IMR-90 (cell line): ENCODE measurements at regions not wholly inside any gene's neighbourhood (a gene's known extent, or its start where the extent isn't known, plus 50 kb on each side); places are given as distances from the start of the nearest gene placed in this dataset.

Experiments used
- ATAC-seq: fragments of 200-7000 bp; cut with Tn5 transposase; 2 replicates; pipeline ENCODE4 v1.9.1; 2020; ENCODE audit warnings: low read depth, mild to moderate bottlenecking, moderate library complexity
- BruUV-seq: library from RNA; stranded (reverse); fragments of 400-500 nt; replicated peaks from 2 replicates; lab custom pipeline; 2021; lab: Mats Ljungman, UMichigan
- CTCF ChIA-PET: fragments of 300-600 bp; formaldehyde crosslinking; extraction: SDS; loops from one replicate; lab custom pipeline; 2021; ENCODE audit warnings: antibody characterized with exemption; lab: Yijun Ruan, JAX
- POLR2A ChIA-PET: fragments of 300-600 bp; sonication (Branson Sonifier 250); formaldehyde crosslinking; loops from one replicate; lab custom pipeline; 2022; ENCODE audit warnings: antibody characterized with exemption; ENCODE audit not compliant: unreplicated experiment; lab: Charles Lee
- DNase-seq: peaks from one replicate; pipeline ENCODE4 v3.0.0; 2013
- H2AFZ ChIP-seq: replicated peaks from 2 replicates; pipeline ENCODE3; 2013; ENCODE audit warnings: low read length, mild to moderate bottlenecking; ENCODE audit not compliant: poor library complexity
- H2AK5ac ChIP-seq: 2 replicates; pipeline ENCODE4 v1.6.1; 2013; ENCODE audit warnings: low read depth, low read length, inconsistent platforms
- H2AK9ac ChIP-seq: replicated peaks from 2 replicates; pipeline ENCODE3; 2013; ENCODE audit warnings: mild to moderate bottlenecking, low read depth, low read length, moderate library complexity; ENCODE audit not compliant: poor library complexity
- H2BK120ac ChIP-seq: 2 replicates; pipeline ENCODE4 v1.6.1; 2013; ENCODE audit warnings: low read depth, low read length, inconsistent platforms
- H2BK15ac ChIP-seq: 3 replicates; pipeline ENCODE4 v1.6.1; 2013; ENCODE audit warnings: low read depth, low read length, inconsistent platforms
- H2BK20ac ChIP-seq: 2 replicates; pipeline ENCODE4 v1.6.1; 2013; ENCODE audit warnings: low read depth, mild to moderate bottlenecking, inconsistent platforms, low read length, moderate library complexity
- H2BK5ac ChIP-seq: 2 replicates; pipeline ENCODE4 v1.6.1; 2013; ENCODE audit warnings: mild to moderate bottlenecking, low read depth, low read length, inconsistent platforms; ENCODE audit not compliant: poor library complexity, severe bottlenecking
- H3K14ac ChIP-seq: replicated peaks from 2 replicates; pipeline ENCODE4 v1.6.1; 2013; ENCODE audit warnings: low read depth, low read length, inconsistent platforms
- H3K18ac ChIP-seq: 2 replicates; pipeline ENCODE4 v1.6.1; 2013; ENCODE audit warnings: low read depth, low read length, control low read depth
- H3K23ac ChIP-seq: 2 replicates; pipeline ENCODE4 v1.6.1; 2013; ENCODE audit warnings: low read depth, low read length, inconsistent platforms
- H3K27ac ChIP-seq: 2 replicates; pipeline ENCODE4 v1.5.1; 2013; ENCODE audit warnings: mild to moderate bottlenecking, control low read depth, low read length; ENCODE audit not compliant: insufficient read depth
- H3K27me3 ChIP-seq: 2 replicates; pipeline ENCODE4 v1.6.1; 2013; ENCODE audit warnings: low read length; ENCODE audit not compliant: control insufficient read depth, insufficient read depth
- H3K36me3 ChIP-seq: 2 replicates; pipeline ENCODE4 v1.6.1; 2013; ENCODE audit warnings: low read length, mixed read lengths; ENCODE audit not compliant: control insufficient read depth, insufficient read depth
- H3K4ac ChIP-seq: 2 replicates; pipeline ENCODE4 v1.6.1; 2013; ENCODE audit warnings: low read depth, low read length, inconsistent platforms
- H3K4me1 ChIP-seq: 2 replicates; pipeline ENCODE4 v1.6.1; 2013; ENCODE audit warnings: low read length, mixed read lengths; ENCODE audit not compliant: control insufficient read depth, insufficient read depth
- H3K4me2 ChIP-seq: 2 replicates; pipeline ENCODE4 v1.6.1; 2013; ENCODE audit warnings: low read depth, mild to moderate bottlenecking, control low read depth, low read length, moderate library complexity
- H3K4me3 ChIP-seq: 2 replicates; pipeline ENCODE4 v1.5.1; 2013; ENCODE audit warnings: low read depth, mild to moderate bottlenecking, control low read depth, low read length, moderate library complexity; ENCODE audit not compliant: insufficient read depth
- H3K56ac ChIP-seq: 2 replicates; pipeline ENCODE4 v1.6.1; 2013; ENCODE audit warnings: low read length, inconsistent platforms; ENCODE audit not compliant: insufficient read depth; ENCODE audit errors: extremely low read depth
- H3K79me1 ChIP-seq, 2 experiments: 2 replicates each; pipeline ENCODE4 v1.6.1; 2013; ENCODE audit warnings: low read length in 2 of 2, inconsistent platforms in 1 of 2, low read depth in 1 of 2
- H3K9ac ChIP-seq: 2 replicates; pipeline ENCODE4 v1.6.1; 2013; ENCODE audit warnings: low read depth, low read length, control low read depth
- H3K9me1 ChIP-seq: 2 replicates; pipeline ENCODE4 v1.6.1; 2013; ENCODE audit warnings: low read length, inconsistent platforms; ENCODE audit not compliant: insufficient read depth
- H3K9me3 ChIP-seq: 2 replicates; pipeline ENCODE4 v1.6.1; 2013; ENCODE audit warnings: low read length; ENCODE audit not compliant: control insufficient read depth, insufficient read depth
- H4K20me1 ChIP-seq: 2 replicates; pipeline ENCODE4 v1.6.1; 2013; ENCODE audit warnings: low read length, inconsistent platforms; ENCODE audit not compliant: insufficient read depth
- H4K5ac ChIP-seq: 2 replicates; pipeline ENCODE4 v1.6.1; 2013; ENCODE audit warnings: mild to moderate bottlenecking, low read depth, low read length, control low read depth
- H4K8ac ChIP-seq, 2 experiments: 2 replicates each; pipeline ENCODE4 v1.6.1; 2013; ENCODE audit warnings: low read depth in 2 of 2, low read length in 2 of 2, control low read depth in 1 of 2, inconsistent platforms in 1 of 2
- H4K91ac ChIP-seq: 2 replicates; pipeline ENCODE4 v1.6.1; 2013; ENCODE audit warnings: low read depth, low read length, inconsistent platforms; ENCODE audit not compliant: insufficient read depth
- CTCF ChIP-seq: conservative IDR thresholded peaks from 2 replicates; pipeline ENCODE4 v1.5.1; 2012; ENCODE audit warnings: mild to moderate bottlenecking, low read depth, low read length, improper control_type of control experiment
- ELK1 ChIP-seq: fragments of 150-350 bp; IDR thresholded peaks from 2 replicates; pipeline ENCODE4 v1.6.1; 2016; ENCODE audit warnings: low read depth, mild to moderate bottlenecking, low read length, moderate library complexity, borderline replicate concordance
- POLR2A ChIP-seq: IDR thresholded peaks from 2 replicates; pipeline ENCODE4 v1.6.1; 2012; ENCODE audit warnings: mild to moderate bottlenecking, low read depth, low read length
- RAD21 ChIP-seq: IDR thresholded peaks from 2 replicates; pipeline ENCODE4 v1.6.1; 2012; ENCODE audit warnings: low read length, improper control_type of control experiment
- SMC3 ChIP-seq: fragments of 150-350 bp; IDR thresholded peaks from 2 replicates; pipeline ENCODE4 v1.6.1; 2016; ENCODE audit warnings: low read depth, mild to moderate bottlenecking, antibody characterized with exemption, low read length, moderate library complexity
- WGBS, 2 experiments: methylation state at CpG; one replicate each; pipeline versions ENCODE4 v1.1.5 to v1.1.7; 2013; ENCODE audit warnings: missing lambda C conversion rate in 2 of 2; ENCODE audit not compliant: insufficient read length in 1 of 2; ENCODE audit errors: extremely low coverage in 2 of 2; 5-methylcytosine and 5-hydroxymethylcytosine counted together
- dilution Hi-C: fragments of 300-500 bp; cut with HindIII; formaldehyde crosslinking; loops from one replicate; pipeline ENCODE4 v1.14.3; 2018; ENCODE audit warnings: low sequenced_read_pairs; ENCODE audit not compliant: unreplicated experiment
- in situ Hi-C: fragments of 300-500 bp; cut with MboI; formaldehyde crosslinking; loops from 3 replicates; pipeline ENCODE4 v1.14.3; 2019; ENCODE audit warnings: low sequenced_read_pairs, inconsistent platforms, mixed read lengths
- intact Hi-C: fragments of 100-400 bp; cut with micrococcal nuclease; formaldehyde crosslinking; loops from 2 replicates; pipeline ENCODE4 v1.10.0; 2022

GRCh38 chr5:57764479-57765089, 282.0 kb upstream of the ACTBL2 start:
- no peak overlapping the region for H3K9ac ChIP-seq
- no peaks in the 10 kb centered on the region for H4K20me1 ChIP-seq
- no peaks in the 10 kb centered on the region for H3K27me3 ChIP-seq
- no peaks in the 10 kb centered on the region for H3K4me1 ChIP-seq
- no peak overlapping the region for H2AK9ac ChIP-seq
- H3K23ac ChIP-seq = no peak overlapping the region
- H4K5ac ChIP-seq = no peak overlapping the region
- DNase-seq = no peak
- no peak overlapping the region for H3K18ac ChIP-seq
- no peak overlapping the region for H3K27ac ChIP-seq
- 100% methylated on average over 1 of the region's 4 CpGs; no CpG with 5 or more reads in 1 of the 2 experiments for WGBS, 2 experiments
- no peak overlapping the region for H3K4me3 ChIP-seq
- no peak overlapping the region for H2AK5ac ChIP-seq
- no peak overlapping the region for H2AFZ ChIP-seq
- ChIA-PET POLR2A (no interaction called here), CTCF (no interaction called here)
- H3K56ac ChIP-seq = no peak overlapping the region
- TF ChIP-seq ELK1 = no peak
- TF ChIP-seq POLR2A = no peak
- TF ChIP-seq SMC3 = no peak
- TF ChIP-seq RAD21 = no peak
- TF ChIP-seq CTCF = no peak
- no peak overlapping the region for H3K14ac ChIP-seq
- in situ Hi-C loops = no loop called here
- dilution Hi-C loops = no loop called here
- no peak overlapping the region for H2BK20ac ChIP-seq
- intact Hi-C loops = no loop called here
- H2BK120ac ChIP-seq = no peak overlapping the region
- BruUV-seq = no TSS peak
- H3K79me1 ChIP-seq = no peaks in the 10 kb centered on the region
- H2BK5ac ChIP-seq = no peak overlapping the region
- H3K9me1 ChIP-seq = no peaks in the 10 kb centered on the region
- peak overlapping the region; percentile 64; the same call in 1 of the 3 replicates for H2BK15ac ChIP-seq
- no peaks in the 10 kb centered on the region for H3K9me3 ChIP-seq
- no peak overlapping the region for H3K4me2 ChIP-seq
- H3K36me3 ChIP-seq = no peaks in the 10 kb centered on the region
- H4K91ac ChIP-seq = no peak overlapping the region
- no peak for ATAC-seq
- H3K4ac ChIP-seq = no peak overlapping the region
- no peak overlapping the region for H4K8ac ChIP-seq
